Esophagus (tissue), 2 donors: ENCODE measurements at regions not wholly inside any gene's neighbourhood (a gene's known extent, or its start where the extent isn't known, plus 50 kb on each side); places are given as distances from the start of the nearest gene placed in this dataset.
"Not testable (repeated sequence)": the region's sequence is repeated elsewhere in the genome, so short reads cannot be mapped to it uniquely, and the experiment has no call there.

Experiments
- H3K27ac ChIP-seq, 2 donors: one replicate each; pipeline ENCODE4 v1.5.1; 2013; ENCODE audit warnings: low read depth in 2 of 2, mild to moderate bottlenecking in 2 of 2, inconsistent platforms in 1 of 2, low read length in 1 of 2, moderate library complexity in 1 of 2
- H3K27me3 ChIP-seq, 2 donors: one replicate each; pipeline ENCODE4 v1.6.1; 2013; ENCODE audit warnings: low read length in 2 of 2, control low read depth in 1 of 2, mild to moderate bottlenecking in 1 of 2; ENCODE audit not compliant: insufficient read depth in 2 of 2, control insufficient read depth in 1 of 2
- H3K36me3 ChIP-seq, 2 donors: one replicate each; pipeline ENCODE4 v1.6.1; 2013; ENCODE audit warnings: low read length in 1 of 2; ENCODE audit not compliant: control insufficient read depth in 2 of 2, insufficient read depth in 2 of 2
- H3K4me1 ChIP-seq, 2 donors: one replicate each; pipeline ENCODE4 v1.6.1; 2013; ENCODE audit warnings: low read length in 1 of 2; ENCODE audit not compliant: control insufficient read depth in 2 of 2, insufficient read depth in 2 of 2
- H3K4me3 ChIP-seq, 2 donors: one replicate each; pipeline ENCODE4 v1.5.1; 2013; ENCODE audit warnings: low read length in 2 of 2, mild to moderate bottlenecking in 2 of 2, low read depth in 1 of 2, moderate library complexity in 1 of 2
- H3K9me3 ChIP-seq, 2 donors: one replicate each; pipeline ENCODE4 v1.6.1; 2013; ENCODE audit warnings: mild to moderate bottlenecking in 2 of 2, low read depth in 1 of 2, low read length in 1 of 2, moderate library complexity in 1 of 2; ENCODE audit not compliant: control insufficient read depth in 2 of 2, insufficient read depth in 1 of 2
- WGBS, 2 donors: extraction: QIAGEN DNeasy Blood & Tissue Kit; methylation state at CpG; one replicate each; pipeline ENCODE4 v1.1.7; 2013; 5-methylcytosine and 5-hydroxymethylcytosine counted together
- donor health status: healthy with polysubstance abuse.
- donor health status: Bipolar disorder and iron deficiency.

DNA sequence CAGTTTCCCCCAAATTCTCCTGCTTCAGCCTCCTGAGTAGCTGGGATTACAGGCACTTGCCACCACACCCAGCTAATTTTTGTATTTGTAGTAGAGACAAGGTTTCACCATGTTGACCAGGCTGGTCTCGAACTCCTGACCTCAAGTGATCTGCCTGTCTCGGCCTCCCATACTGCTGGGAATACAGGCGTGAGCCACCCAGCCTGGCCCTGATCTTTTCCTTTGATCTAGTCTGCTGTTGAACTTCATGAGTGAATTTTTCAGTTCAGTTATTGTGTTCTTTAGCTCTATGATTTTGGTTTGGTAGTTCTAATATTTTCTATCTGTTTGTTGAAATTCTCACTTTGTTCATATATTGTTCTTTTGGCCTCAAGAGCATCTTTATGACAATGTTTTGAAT is 83.4 kb upstream of the RAP2C start:
- 79 to 91% methylated on average over 3 of the region's 3 CpGs for WGBS, 2 donors
- H3K36me3 ChIP-seq, H3K27ac ChIP-seq, H3K9me3 ChIP-seq, H3K27me3 ChIP-seq, H3K4me3 ChIP-seq, H3K4me1 ChIP-seq: not testable (repeated sequence)

GRCh38 chrX:132294776-132295495 is 75.7 kb upstream of the RAP2C start:
- no peaks in the 10 kb centered on the region for H3K4me1 ChIP-seq
- H3K9me3 ChIP-seq = no peaks in the 10 kb centered on the region
- peaks cover 0 to 3% of the 10 kb centered on the region in 2 donors for H3K27me3 ChIP-seq
- H3K36me3 ChIP-seq = no peaks in the 10 kb centered on the region
- no peak overlapping the region for H3K27ac ChIP-seq
- 82 to 94% methylated on average over 2 of the region's 2 CpGs for WGBS, 2 donors
- H3K4me3 ChIP-seq = no peak overlapping the region

- H3K27ac ChIP-seq = no peak overlapping the region
- peaks cover 0 to 3% of the 10 kb centered on the region in 2 donors for H3K27me3 ChIP-seq
- H3K4me3 ChIP-seq = no peak overlapping the region
- no peaks in the 10 kb centered on the region for H3K9me3 ChIP-seq
- WGBS, 2 donors = 77 to 90% methylated on average over 1 of the region's 1 CpG
- no peaks in the 10 kb centered on the region for H3K36me3 ChIP-seq
- no peaks in the 10 kb centered on the region for H3K4me1 ChIP-seq
These were observed 74.9 kb upstream of the RAP2C start for GRCh38 chrX:132294192-132294591.

GRCh38 chrX:132292793-132293192 is 73.5 kb upstream of the RAP2C start:
- 11 to 14% methylated on average over 5 of the region's 5 CpGs for WGBS, 2 donors
- no peak overlapping the region for H3K4me3 ChIP-seq

GRCh38 chrX:132277953-132278614 is 58.8 kb upstream of the RAP2C start:
- H3K9me3 ChIP-seq = no peaks in the 10 kb centered on the region
- WGBS, 2 donors = 64 to 67% methylated on average over 2 of the region's 2 CpGs
- no peak overlapping the region for H3K27ac ChIP-seq
- H3K4me1 ChIP-seq = peaks cover 0 to 3% of the 10 kb centered on the region in 2 donors
- no peak overlapping the region for H3K4me3 ChIP-seq
- H3K36me3 ChIP-seq = no peaks in the 10 kb centered on the region
- no peaks in the 10 kb centered on the region for H3K27me3 ChIP-seq

More at GRCh38 chrX:132292793-132293192, 73.5 kb upstream of the RAP2C start:
- no peak overlapping the region for H3K27ac ChIP-seq
- no peaks in the 10 kb centered on the region for H3K36me3 ChIP-seq
- no peaks in the 10 kb centered on the region for H3K4me1 ChIP-seq
- H3K9me3 ChIP-seq = no peaks in the 10 kb centered on the region
- peaks cover 0 to 3% of the 10 kb centered on the region in 2 donors for H3K27me3 ChIP-seq

GRCh38 chrX:132272826-132273225 is 53.6 kb upstream of the RAP2C start:
- no peaks in the 10 kb centered on the region for H3K27me3 ChIP-seq
- H3K4me1 ChIP-seq = peaks cover 0 to 7% of the 10 kb centered on the region in 2 donors
- H3K9me3 ChIP-seq = no peaks in the 10 kb centered on the region
- H3K4me3 ChIP-seq = no peak overlapping the region
- H3K36me3 ChIP-seq = no peaks in the 10 kb centered on the region
- 73 to 88% methylated on average over 1 of the region's 1 CpG for WGBS, 2 donors
- peak overlapping the region in 1 of 2 donors; percentile 91 for H3K27ac ChIP-seq

- Histone ChIP-seq H3K4me3 (no peak overlapping the region), H3K4me1 (peaks cover 0 to 7% of the 10 kb centered on the region in 2 donors), H3K27ac (peak overlapping the region; percentile 40 to 91), H3K9me3 (no peaks in the 10 kb centered on the region), H3K27me3 (no peaks in the 10 kb centered on the region), H3K36me3 (no peaks in the 10 kb centered on the region)
- 41 to 46% methylated on average over 3 of the region's 3 CpGs for WGBS, 2 donors
These were observed 52.1 kb upstream of the RAP2C start for GRCh38 chrX:132271311-132271778.

- 29 to 37% methylated on average over 3 of the region's 3 CpGs for WGBS, 2 donors
- Histone ChIP-seq H3K27ac (peak overlapping the region in 1 of 2 donors; percentile 91), H3K9me3 (no peaks in the 10 kb centered on the region), H3K4me1 (peaks cover 0 to 7% of the 10 kb centered on the region in 2 donors), H3K27me3 (no peaks in the 10 kb centered on the region), H3K36me3 (no peaks in the 10 kb centered on the region), H3K4me3 (no peak overlapping the region)
These were observed 51.5 kb upstream of the RAP2C start for GRCh38 chrX:132270699-132271098.

DNA sequence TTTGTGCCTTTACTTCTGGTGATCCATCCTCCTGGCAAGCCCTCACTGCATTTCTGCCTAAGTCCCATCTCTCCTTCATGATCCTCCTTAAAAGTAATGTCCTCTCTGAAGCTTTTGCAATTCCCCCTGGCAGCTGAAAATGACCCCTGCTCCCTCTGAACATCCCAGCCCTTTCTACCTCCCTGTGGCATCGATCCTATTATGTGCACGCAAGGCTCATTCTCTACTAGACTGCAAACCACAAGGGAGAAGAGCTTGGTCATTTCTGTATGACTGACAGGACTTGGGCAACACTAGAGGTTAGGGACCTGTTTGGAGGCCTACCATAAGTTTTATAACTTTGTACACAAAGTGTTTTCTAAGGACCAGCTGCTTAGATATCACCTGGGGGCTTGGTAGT is 50.8 kb upstream of the RAP2C start:
- 86 to 89% methylated on average over 2 of the region's 2 CpGs for WGBS, 2 donors
- peaks cover 0 to 7% of the 10 kb centered on the region in 2 donors for H3K4me1 ChIP-seq
- no peaks in the 10 kb centered on the region for H3K36me3 ChIP-seq

More for the DNA sequence above, 50.8 kb upstream of the RAP2C start:
- H3K27ac ChIP-seq = peak overlapping the region in 1 of 2 donors; percentile 91
- no peaks in the 10 kb centered on the region for H3K9me3 ChIP-seq
- H3K27me3 ChIP-seq = no peaks in the 10 kb centered on the region
- no peak overlapping the region for H3K4me3 ChIP-seq
